H1 (cell line): ENCODE measurements at regions not wholly inside any gene's neighbourhood (a gene's known extent, or its start where the extent isn't known, plus 50 kb on each side); places are given as distances from the start of the nearest gene placed in this dataset.

Experiments
- CTCF ChIA-PET: fragments of 300-600 bp; sonication (Branson Sonifier 250); formaldehyde crosslinking; loops from one replicate; lab custom pipeline; 2021; ENCODE audit not compliant: partially characterized antibody; lab: Charles Lee
- POLR2A ChIA-PET: fragments of 300-600 bp; sonication (Branson Sonifier 250); formaldehyde crosslinking; loops from one replicate; lab custom pipeline; 2021; ENCODE audit warnings: inconsistent platforms; ENCODE audit not compliant: partially characterized antibody; lab: Charles Lee
- DNase-seq, 2 experiments: peaks; one replicate each; pipeline versions ENCODE4 v3.0.0 to v3.0.0-alpha.2; 2010 to 2022; ENCODE audit warnings: low spot score in 2 of 2, low read depth in 1 of 2, mixed read lengths in 1 of 2
- FAIRE-seq: peaks from 2 replicates; lab custom pipeline; 2011; peaks lifted over from hg19 to GRCh38; lab: Jason Lieb, UNC
- H2AFZ ChIP-seq: 2 replicates; pipeline ENCODE4 v1.8.1; 2012; ENCODE audit warnings: low read length, inconsistent platforms
- H2AK5ac ChIP-seq: 2 replicates; pipeline ENCODE4 v1.6.1; 2013; ENCODE audit warnings: low read depth, low read length
- H2BK120ac ChIP-seq: replicated peaks from 2 replicates; pipeline ENCODE3; 2013; ENCODE audit warnings: low read depth, low read length, inconsistent platforms
- H2BK12ac ChIP-seq: 2 replicates; pipeline ENCODE4 v1.6.1; 2013; ENCODE audit warnings: low read depth, low read length
- H2BK15ac ChIP-seq: 2 replicates; pipeline ENCODE4 v1.6.1; 2013; ENCODE audit warnings: low read length
- H2BK20ac ChIP-seq: 2 replicates; pipeline ENCODE4 v1.6.1; 2013; ENCODE audit warnings: low read length
- H2BK5ac ChIP-seq: 2 replicates; pipeline ENCODE4 v1.6.1; 2013; ENCODE audit warnings: low read depth, low read length
- H3K14ac ChIP-seq: 2 replicates; pipeline ENCODE4 v1.6.1; 2013; ENCODE audit warnings: inconsistent platforms; ENCODE audit not compliant: insufficient read length
- H3K18ac ChIP-seq: 2 replicates; pipeline ENCODE4 v1.6.1; 2013; ENCODE audit warnings: low read length; ENCODE audit errors: extremely low read depth
- H3K23ac ChIP-seq: 2 replicates; pipeline ENCODE4 v1.6.1; 2013; ENCODE audit warnings: inconsistent platforms; ENCODE audit not compliant: insufficient read length
- H3K23me2 ChIP-seq: 2 replicates; pipeline ENCODE4 v1.6.1; 2013; ENCODE audit warnings: low read depth, low read length
- H3K27ac ChIP-seq: 2 replicates; pipeline ENCODE4 v1.6.1; 2011; ENCODE audit warnings: low read depth, low read length, inconsistent platforms
- H3K27me3 ChIP-seq, 4 experiments: replicated peaks in 1 of 4; 1 replicate in 1 of 4; 2 replicates in 3 of 4; pipeline versions ENCODE4 v1.6.1 to v1.8.1; 2011 to 2013; ENCODE audit warnings: low read length in 3 of 4, mild to moderate bottlenecking in 3 of 4, inconsistent platforms in 2 of 4, mixed read lengths in 2 of 4, moderate library complexity in 1 of 4; ENCODE audit not compliant: control insufficient read depth in 3 of 4, insufficient read depth in 3 of 4; ENCODE audit errors: extremely low read depth in 1 of 4
- H3K36me3 ChIP-seq, 4 experiments: 2 replicates each; pipeline versions ENCODE4 v1.6.1 to v1.8.1; 2011 to 2013; ENCODE audit warnings: mild to moderate bottlenecking in 4 of 4, low read length in 3 of 4, moderate library complexity in 2 of 4, control low read depth in 1 of 4, inconsistent platforms in 1 of 4; ENCODE audit not compliant: insufficient read depth in 4 of 4, control insufficient read depth in 2 of 4
- H3K4ac ChIP-seq: replicated peaks from 2 replicates; pipeline ENCODE3; 2013; ENCODE audit warnings: low read length, low read depth, mixed read lengths, inconsistent platforms; ENCODE audit not compliant: insufficient read length
- H3K4me1 ChIP-seq, 4 experiments: replicated peaks in 1 of 4; 1 replicate in 1 of 4; 2 replicates in 3 of 4; pipeline versions ENCODE4 v1.6.1 to v1.8.1; 2011 to 2013; ENCODE audit warnings: low read length in 3 of 4, inconsistent platforms in 2 of 4, mixed read lengths in 1 of 4; ENCODE audit not compliant: insufficient read depth in 4 of 4, control insufficient read depth in 3 of 4
- H3K4me2 ChIP-seq, 2 experiments: 2 replicates each; pipeline versions ENCODE4 v1.6.1 to v1.8.1; 2011 to 2013; ENCODE audit warnings: low read depth in 2 of 2, low read length in 2 of 2, control low read depth in 1 of 2, inconsistent platforms in 1 of 2, mild to moderate bottlenecking in 1 of 2; ENCODE audit not compliant: insufficient read depth in 1 of 2
- H3K4me3 ChIP-seq, 4 experiments: fragments of 200-600, 300-600 bp in 1 of 4; sonication (generic), shearing (Covaris generic), sonication (Bioruptor Twin) in 1 of 4; 2 replicates each; pipeline versions ENCODE4 v1.5.1 to v1.8.1; 2011 to 2016; ENCODE audit warnings: low read length in 4 of 4, low read depth in 3 of 4, control low read depth in 2 of 4, inconsistent platforms in 2 of 4, mild to moderate bottlenecking in 2 of 4, mixed read lengths in 1 of 4, moderate library complexity in 1 of 4; ENCODE audit not compliant: insufficient read depth in 2 of 4; ENCODE audit errors: extremely low read depth in 1 of 4
- H3K56ac ChIP-seq: replicated peaks from 2 replicates; pipeline ENCODE3; 2013; ENCODE audit warnings: low read depth, mild to moderate bottlenecking, mixed read lengths, low read length, inconsistent platforms; ENCODE audit not compliant: insufficient read length
- H3K79me1 ChIP-seq: 2 replicates; pipeline ENCODE4 v1.6.1; 2013; ENCODE audit warnings: low read depth, low read length, control low read depth
- H3K79me2 ChIP-seq, 2 experiments: 2 replicates each; pipeline versions ENCODE4 v1.6.1 to v1.8.1; 2012 to 2013; ENCODE audit warnings: low read length in 2 of 2, mild to moderate bottlenecking in 2 of 2, inconsistent platforms in 1 of 2; ENCODE audit not compliant: insufficient read depth in 2 of 2, control insufficient read depth in 1 of 2
- H3K9ac ChIP-seq, 4 experiments: replicated peaks in 1 of 4; 1 replicate in 1 of 4; 2 replicates in 3 of 4; pipeline versions ENCODE4 v1.6.1 to v1.8.1; 2011 to 2013; ENCODE audit warnings: low read depth in 3 of 4, low read length in 3 of 4, control low read depth in 2 of 4, mild to moderate bottlenecking in 2 of 4, moderate library complexity in 2 of 4, inconsistent platforms in 1 of 4; ENCODE audit errors: extremely low read depth in 1 of 4
- H3K9me3 ChIP-seq, 2 experiments: 2 replicates each; pipeline versions ENCODE4 v1.6.1 to v1.8.1; 2012 to 2013; ENCODE audit warnings: mild to moderate bottlenecking in 2 of 2, moderate library complexity in 2 of 2, control low read depth in 1 of 2, inconsistent platforms in 1 of 2, low read depth in 1 of 2, low read length in 1 of 2, mixed read lengths in 1 of 2; ENCODE audit not compliant: insufficient read depth in 2 of 2
- H4K20me1 ChIP-seq, 2 experiments: replicated peaks in 1 of 2; 2 replicates each; pipeline versions ENCODE3 to v1.8.1; 2011 to 2013; ENCODE audit warnings: inconsistent platforms in 2 of 2, low read length in 2 of 2, mild to moderate bottlenecking in 1 of 2; ENCODE audit not compliant: insufficient read depth in 2 of 2, control insufficient read depth in 1 of 2
- H4K5ac ChIP-seq: 2 replicates; pipeline ENCODE4 v1.6.1; 2013; ENCODE audit warnings: low read length, low read depth, mixed read lengths, inconsistent platforms; ENCODE audit not compliant: insufficient read length
- H4K8ac ChIP-seq: 2 replicates; pipeline ENCODE4 v1.8.0; 2013; ENCODE audit warnings: mild to moderate bottlenecking, moderate library complexity, low read length, inconsistent platforms; ENCODE audit not compliant: insufficient read depth; ENCODE audit errors: extremely low read depth
- H4K91ac ChIP-seq: replicated peaks from 2 replicates; pipeline ENCODE3; 2013; ENCODE audit warnings: low read length, mixed read lengths, inconsistent platforms; ENCODE audit not compliant: insufficient read length
- BACH1 ChIP-seq: IDR thresholded peaks from 2 replicates; pipeline ENCODE4 v1.6.1; 2012; ENCODE audit warnings: low read length, improper control_type of control experiment
- CHD1 ChIP-seq: IDR thresholded peaks from 2 replicates; pipeline ENCODE4 v1.6.1; 2012; ENCODE audit warnings: low read depth, low read length, improper control_type of control experiment
- GABPA ChIP-seq: IDR thresholded peaks from 2 replicates; pipeline ENCODE4 v1.6.1; 2011; ENCODE audit warnings: mild to moderate bottlenecking, low read length, moderate library complexity, borderline replicate concordance; ENCODE audit not compliant: insufficient read depth
- GTF2F1 ChIP-seq: IDR thresholded peaks from 2 replicates; pipeline ENCODE4 v1.6.1; 2012; ENCODE audit warnings: low read depth, low read length, improper control_type of control experiment, borderline replicate concordance
- POU5F1 ChIP-seq: IDR thresholded peaks from 2 replicates; pipeline ENCODE4 v1.6.1; 2011; ENCODE audit warnings: low read depth, mild to moderate bottlenecking, low read length, moderate library complexity
- RNF2 ChIP-seq: fragments of 200-900, 300-1000 bp; sonication (generic); IDR thresholded peaks from 2 replicates; pipeline ENCODE4 v1.7.1; 2016; ENCODE audit warnings: borderline replicate concordance, low read depth, mild to moderate bottlenecking, antibody characterized with exemption, low read length; ENCODE audit not compliant: poor library complexity, severe bottlenecking; ENCODE audit errors: missing control alignments
- SRF ChIP-seq: IDR thresholded peaks from 2 replicates; pipeline ENCODE4 v1.6.1; 2011; ENCODE audit warnings: mild to moderate bottlenecking, low read depth, low read length, moderate library complexity
- YY1 ChIP-seq: IDR thresholded peaks from 2 replicates; pipeline ENCODE4 v1.6.1; 2011; ENCODE audit warnings: low read depth, mild to moderate bottlenecking, low read length
- TF ChIP-seq, protein P1 (sequence below): IDR thresholded peaks from 2 replicates; pipeline ENCODE4 v1.6.1; 2012; ENCODE audit warnings: inconsistent platforms

GRCh38 chr4:101458914-101459313 lies 111.6 kb upstream of the PPP3CA start:
- Histone ChIP-seq H2BK12ac (no peak overlapping the region), H3K56ac (no peak overlapping the region), H4K8ac (no peak overlapping the region), H4K91ac (no peak overlapping the region), H2BK15ac (no peak overlapping the region), H2AK5ac (no peak overlapping the region), H3K79me2 (no peaks in the 10 kb centered on the region), H4K5ac (no peak overlapping the region), H3K27me3 (no peaks in the 10 kb centered on the region), H2AFZ (no peak overlapping the region), H2BK5ac (no peak overlapping the region), H3K27ac (no peak overlapping the region), H3K9ac (no peak overlapping the region), H3K14ac (no peak overlapping the region), H3K4me3 (no peak overlapping the region), H3K23ac (no peak overlapping the region), H3K4me1 (no peaks in the 10 kb centered on the region), H3K79me1 (no peaks in the 10 kb centered on the region), H3K9me3 (no peaks in the 10 kb centered on the region), H2BK120ac (no peak overlapping the region), H3K23me2 (no peaks in the 10 kb centered on the region), H3K4ac (no peak overlapping the region), H3K18ac (no peak overlapping the region), H4K20me1 (no peaks in the 10 kb centered on the region), H3K4me2 (no peak overlapping the region), H3K36me3 (no peaks in the 10 kb centered on the region), H2BK20ac (no peak overlapping the region)
- CTCF ChIA-PET, result interaction anchor here (1.5 kb wide), 1 partner anchor 9 kb away, joined by 4 read pairs; no protein-coding TSS in a partner anchor
- POLR2A ChIA-PET, result no interaction called here
- FAIRE-seq (no peak), DNase-seq (no peak)
- no peak for TF ChIP-seq GABPA
- TF ChIP-seq, protein P1, sequence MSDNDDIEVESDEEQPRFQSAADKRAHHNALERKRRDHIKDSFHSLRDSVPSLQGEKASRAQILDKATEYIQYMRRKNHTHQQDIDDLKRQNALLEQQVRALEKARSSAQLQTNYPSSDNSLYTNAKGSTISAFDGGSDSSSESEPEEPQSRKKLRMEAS, result no peak
- TF ChIP-seq SRF, result no peak
- no peak for TF ChIP-seq GTF2F1
- TF ChIP-seq BACH1, result no peak
- no peak for TF ChIP-seq POU5F1
- no peak for TF ChIP-seq RNF2
- no peak for TF ChIP-seq CHD1
- no peak for TF ChIP-seq YY1
